ENCODE measurements at regions not wholly inside any gene's neighbourhood (a gene's known extent, or its start where the extent isn't known, plus 50 kb on each side); places are given as distances from the start of the nearest gene placed in this dataset.

DNA sequence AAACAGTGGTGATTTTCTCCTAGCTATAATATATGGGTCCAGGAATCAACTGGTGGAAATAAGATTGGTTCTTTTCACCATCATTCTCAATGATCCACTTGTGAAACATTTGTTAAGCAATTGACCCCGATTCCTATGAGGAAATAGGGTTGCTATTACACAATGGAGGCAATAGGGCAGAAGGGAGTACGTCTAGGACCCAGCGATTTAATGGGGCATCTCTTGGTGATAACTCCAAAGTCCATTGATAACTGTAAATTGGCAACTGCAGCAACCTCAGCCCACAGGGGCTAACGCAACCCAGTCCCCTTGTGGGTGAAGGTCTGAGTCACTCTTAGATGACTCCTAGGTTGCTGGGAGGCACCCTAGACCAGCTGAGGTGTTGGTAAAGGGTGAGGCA is 62.5 kb upstream of the BARHL2 start:
- no peak for ATAC-seq
- Histone ChIP-seq H3K4me1 (no peaks in the 10 kb centered on the region), H3K9me3 (no peaks in the 10 kb centered on the region), H3K36me3 (no peaks in the 10 kb centered on the region), H3K4me3 (no peak overlapping the region), H3K27ac (no peak overlapping the region), H3K27me3 (no peaks in the 10 kb centered on the region)
- 80 to 100% methylated on average over 2 to 4 of the region's 4 CpGs for WGBS, 2 donors (ENCODE audit: low coverage in 1 of 2)
- TF ChIP-seq POLR2A (IDR thresholded peaks at IDR 0.05) (no peak), POLR2AphosphoS5 (IDR thresholded peaks at IDR 0.05) (no peak), EP300 (IDR thresholded peaks at IDR 0.05) (no peak), CTCF (IDR thresholded peaks at IDR 0.05) (no peak)

GRCh38 chr1:90778486-90778885 is 61.4 kb upstream of the BARHL2 start:
- no peak for ATAC-seq
- TF ChIP-seq CTCF (IDR thresholded peaks at IDR 0.05) (no peak), POLR2AphosphoS5 (IDR thresholded peaks at IDR 0.05) (no peak), POLR2A (IDR thresholded peaks at IDR 0.05) (no peak), EP300 (IDR thresholded peaks at IDR 0.05) (no peak)
- H3K36me3 ChIP-seq, result no peaks in the 10 kb centered on the region
- H3K27me3 ChIP-seq, result no peaks in the 10 kb centered on the region
- H3K27ac ChIP-seq, result no peak overlapping the region
- no peaks in the 10 kb centered on the region for H3K9me3 ChIP-seq
- no peaks in the 10 kb centered on the region for H3K4me1 ChIP-seq
- no peak overlapping the region for H3K4me3 ChIP-seq

DNA sequence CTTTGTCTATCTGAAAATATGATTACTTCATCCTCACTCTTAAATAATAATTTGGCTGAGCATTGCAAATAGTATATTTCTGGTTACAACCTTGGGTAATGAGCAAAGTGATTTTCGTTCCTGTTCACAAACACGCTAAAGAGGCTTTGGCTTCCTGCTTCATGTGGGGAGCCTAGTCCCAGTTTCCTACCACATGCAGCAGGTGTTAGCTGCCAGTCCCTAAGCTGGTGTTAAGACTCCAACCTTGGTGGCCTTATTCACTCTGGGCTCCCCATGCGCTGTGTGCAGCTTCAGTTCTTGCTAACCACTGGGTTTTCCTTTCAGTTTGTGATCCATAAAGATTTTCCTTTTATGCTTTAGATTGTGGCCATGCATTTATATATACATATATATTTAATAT is 56.7 kb upstream of the BARHL2 start:
- no peak for TF ChIP-seq POLR2AphosphoS5 (IDR thresholded peaks at IDR 0.05)
- no peak for TF ChIP-seq EP300 (IDR thresholded peaks at IDR 0.05)
- TF ChIP-seq POLR2A (IDR thresholded peaks at IDR 0.05), result no peak
- TF ChIP-seq CTCF (IDR thresholded peaks at IDR 0.05), result no peak
- Histone ChIP-seq H3K4me1 (no peaks in the 10 kb centered on the region), H3K36me3 (no peaks in the 10 kb centered on the region), H3K9me3 (no peaks in the 10 kb centered on the region), H3K27ac (no peak overlapping the region), H3K4me3 (no peak overlapping the region), H3K27me3 (peaks cover 7% of the 10 kb centered on the region)
- WGBS, 2 donors (ENCODE audit: low coverage in 1 of 2), result 79 to 89% methylated on average over 3 of the region's 3 CpGs
- no peak for ATAC-seq

GRCh38 chr1:90768826-90769225 is 51.7 kb upstream of the BARHL2 start:
- H3K4me1 ChIP-seq, result no peaks in the 10 kb centered on the region
- H3K4me3 ChIP-seq, result no peak overlapping the region
- H3K36me3 ChIP-seq, result no peaks in the 10 kb centered on the region
- peaks cover 18% of the 10 kb centered on the region for H3K27me3 ChIP-seq
- ATAC-seq, result no peak
- H3K27ac ChIP-seq, result no peak overlapping the region
- no peak for TF ChIP-seq POLR2A (IDR thresholded peaks at IDR 0.05)
- no peak for TF ChIP-seq EP300 (IDR thresholded peaks at IDR 0.05)
- TF ChIP-seq POLR2AphosphoS5 (IDR thresholded peaks at IDR 0.05), result no peak
- TF ChIP-seq CTCF (IDR thresholded peaks at IDR 0.05), result no peak
- no peaks in the 10 kb centered on the region for H3K9me3 ChIP-seq
- WGBS, 2 donors (ENCODE audit: low coverage in 1 of 2), result 72 to 84% methylated on average over 2 of the region's 2 CpGs

DNA sequence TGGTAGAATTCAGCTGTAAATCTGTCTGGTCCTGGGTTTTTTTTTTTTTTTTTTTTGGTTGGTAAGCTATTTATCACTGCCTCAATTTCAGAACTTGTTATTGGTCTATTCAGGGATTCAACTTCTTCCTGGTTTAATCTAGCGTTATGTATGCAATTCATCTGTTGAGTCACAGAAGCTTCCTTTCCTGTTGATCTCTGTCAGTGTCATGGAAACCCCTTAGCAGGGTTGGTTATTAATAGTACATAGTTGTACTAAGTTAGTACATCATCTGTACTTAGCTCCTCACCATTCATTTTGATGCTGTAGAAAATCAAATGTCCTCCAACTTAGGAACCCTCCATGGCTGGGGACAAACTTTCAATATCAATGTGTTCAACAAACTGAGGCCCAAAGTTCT is 51.0 kb upstream of the BARHL2 start:
- TF ChIP-seq POLR2A (IDR thresholded peaks at IDR 0.05) (no peak), CTCF (IDR thresholded peaks at IDR 0.05) (no peak), EP300 (IDR thresholded peaks at IDR 0.05) (no peak), POLR2AphosphoS5 (IDR thresholded peaks at IDR 0.05) (no peak)
- no peaks in the 10 kb centered on the region for H3K4me1 ChIP-seq
- WGBS, 2 donors (ENCODE audit: low coverage in 1 of 2), result 55% methylated on average over 1 of the region's 1 CpG; no CpG with 5 or more reads in 1 of the 2 donors
- no peak for ATAC-seq
- no peak overlapping the region for H3K4me3 ChIP-seq
- no peaks in the 10 kb centered on the region for H3K36me3 ChIP-seq
- peaks cover 24% of the 10 kb centered on the region for H3K27me3 ChIP-seq
- no peaks in the 10 kb centered on the region for H3K9me3 ChIP-seq
- no peak overlapping the region for H3K27ac ChIP-seq
